ENCODE measurements at regions not wholly inside any gene's neighbourhood (a gene's known extent, or its start where the extent isn't known, plus 50 kb on each side); places are given as distances from the start of the nearest gene placed in this dataset.

- no peak for TF ChIP-seq USF2 (IDR thresholded peaks at IDR 0.05; ENCODE audit: borderline replicate concordance, low read depth, low read length)
- no peak for TF ChIP-seq CTCF (IDR thresholded peaks at IDR 0.05)
- TF ChIP-seq USF1 (IDR thresholded peaks at IDR 0.05; ENCODE audit: borderline replicate concordance, low read depth) = no peak
- no peak for TF ChIP-seq TAF1 (IDR thresholded peaks at IDR 0.05; ENCODE audit: borderline replicate concordance, low read depth, low read length)
- no peak for TF ChIP-seq RCOR1 (IDR thresholded peaks at IDR 0.05; ENCODE audit: low read length)
- no peak for TF ChIP-seq FOXJ3 (CRISPR knock-in tag; IDR thresholded peaks at IDR 0.05)
- TF ChIP-seq FOSL2 (IDR thresholded peaks at IDR 0.05; ENCODE audit: borderline replicate concordance, low read depth) = no peak
- no peak for TF ChIP-seq SIN3A (IDR thresholded peaks at IDR 0.05; ENCODE audit: borderline replicate concordance, low read depth, low read length)
- no peak for TF ChIP-seq YY1 (IDR thresholded peaks at IDR 0.05; ENCODE audit: low read depth)
- no peak for TF ChIP-seq POLR2AphosphoS5 (IDR thresholded peaks at IDR 0.05; ENCODE audit: low read depth, low read length)
These were observed 67.2 kb downstream of the CFAP44 start for GRCh38 chr3:113374078-113374477.

Measured in SK-N-SH (cell line).